ENCODE measurements at regions not wholly inside any gene's neighbourhood (a gene's known extent, or its start where the extent isn't known, plus 50 kb on each side); places are given as distances from the start of the nearest gene placed in this dataset.
"Not testable (repeated sequence)": the region's sequence is repeated elsewhere in the genome, so short reads cannot be mapped to it uniquely, and the experiment has no call there.

DNA sequence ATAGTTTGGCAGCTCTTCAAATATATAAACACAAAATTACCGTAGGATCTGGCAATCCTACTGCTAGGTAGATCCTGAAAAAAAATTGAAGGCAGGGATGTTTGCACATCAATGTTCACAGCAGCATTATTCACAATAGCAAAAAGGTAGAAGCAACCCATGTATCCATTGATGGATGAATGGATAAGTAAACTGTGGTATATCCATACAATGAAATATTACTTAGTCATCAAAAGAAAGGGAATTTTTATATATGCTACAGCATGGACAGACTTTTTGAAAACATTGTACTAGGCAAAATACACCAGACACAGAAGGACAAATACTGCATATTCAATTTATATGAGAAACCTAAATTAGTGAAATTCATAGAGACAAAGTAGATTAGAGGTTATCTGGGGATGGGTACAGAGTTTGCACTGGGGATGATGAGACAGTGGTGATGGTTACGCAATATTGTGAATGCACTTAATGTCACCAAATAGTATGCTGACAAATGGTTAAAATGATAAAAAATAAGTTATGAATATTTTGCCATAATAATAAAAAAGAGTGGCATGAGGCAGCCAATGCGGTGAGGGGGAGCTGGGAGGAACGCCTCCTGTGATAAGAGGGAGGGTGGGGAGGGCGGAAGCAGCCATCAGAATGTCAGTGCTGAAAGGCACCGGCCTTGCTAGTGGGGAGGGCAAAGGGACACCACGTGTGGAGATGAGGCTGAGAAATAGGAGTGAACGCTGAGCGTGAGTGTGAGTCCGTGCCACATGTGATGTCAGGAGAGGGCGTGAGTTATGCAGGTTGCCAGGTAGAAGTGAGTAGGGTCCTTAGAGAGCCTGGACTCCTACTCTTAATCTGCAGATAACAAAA, 386.1 kb upstream of the PODXL start:
- Histone ChIP-seq H3K9me3 (no peaks in the 10 kb centered on the region), H3K27ac (no peak overlapping the region), H3K4me1 (peaks cover 0 to 8% (median 0%) of the 10 kb centered on the region in 4 donors), H3K4me3 (no peak overlapping the region), H3K27me3 (peaks cover 0 to 13% of the 10 kb centered on the region in 2 donors), H3K36me3 (no peaks in the 10 kb centered on the region)
- intact Hi-C loops (cut with DNase I), result loop anchor here in 1 of 2 donors (10.0 kb wide), 2 partner anchors 312 to 642 kb away; no protein-coding TSS in a partner anchor
- WGBS (ENCODE audit: insufficient coverage, low coverage, low lambda C conversion rate, missing lambda C conversion rate), result 70% methylated on average over 11 of the region's 11 CpGs
- no peak for DNase-seq
- TF ChIP-seq CTCF (IDR thresholded peaks at IDR 0.05) (no peak), POLR2A (IDR thresholded peaks at IDR 0.05) (no peak)
- ATAC-seq, result no peak

DNA sequence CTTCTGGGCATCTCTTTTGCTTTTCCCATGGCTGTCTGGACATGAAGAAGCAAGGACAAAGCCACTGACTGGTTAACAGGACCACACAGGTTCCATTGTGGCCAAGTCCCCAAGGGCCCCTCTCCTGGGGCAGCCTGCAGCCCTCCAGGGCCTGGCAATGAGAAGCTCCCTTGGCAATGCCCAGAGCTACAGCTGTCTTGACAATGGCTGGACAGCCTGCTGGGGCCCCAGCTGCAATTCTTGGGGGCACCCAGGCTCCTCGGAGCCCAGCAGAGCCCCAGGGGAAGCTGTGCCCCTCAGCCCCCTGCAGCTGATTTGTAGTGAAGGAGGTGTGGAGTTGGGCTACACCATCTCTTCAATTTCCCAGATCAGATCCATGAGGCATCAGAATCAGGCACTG, 384.9 kb upstream of the PODXL start:
- Histone ChIP-seq H3K27me3 (peaks cover 0 to 13% of the 10 kb centered on the region in 2 donors), H3K4me3 (no peak overlapping the region), H3K4me1 (peaks cover 0 to 8% (median 0%) of the 10 kb centered on the region in 4 donors), H3K27ac (no peak overlapping the region), H3K9me3 (no peaks in the 10 kb centered on the region), H3K36me3 (no peaks in the 10 kb centered on the region)
- no CpG with 5 or more reads among the region's 1 CpG for WGBS (ENCODE audit: insufficient coverage, low coverage, low lambda C conversion rate, missing lambda C conversion rate)
- intact Hi-C loops (cut with DNase I), result loop anchor here in 1 of 2 donors (10.0 kb wide), 2 partner anchors 314 to 644 kb away; no protein-coding TSS in a partner anchor
- TF ChIP-seq POLR2A (IDR thresholded peaks at IDR 0.05), result no peak
- TF ChIP-seq CTCF (IDR thresholded peaks at IDR 0.05), result no peak
- no peak for DNase-seq
- no peak for ATAC-seq

- no peak for ATAC-seq
- WGBS (ENCODE audit: insufficient coverage, low coverage, low lambda C conversion rate, missing lambda C conversion rate), result 60% methylated on average over 4 of the region's 4 CpGs
- TF ChIP-seq POLR2A (IDR thresholded peaks at IDR 0.05) (no peak), CTCF (IDR thresholded peaks at IDR 0.05) (no peak)
Measured at GRCh38 chr7:131940621-131941165, 384.3 kb upstream of the PODXL start.

DNA sequence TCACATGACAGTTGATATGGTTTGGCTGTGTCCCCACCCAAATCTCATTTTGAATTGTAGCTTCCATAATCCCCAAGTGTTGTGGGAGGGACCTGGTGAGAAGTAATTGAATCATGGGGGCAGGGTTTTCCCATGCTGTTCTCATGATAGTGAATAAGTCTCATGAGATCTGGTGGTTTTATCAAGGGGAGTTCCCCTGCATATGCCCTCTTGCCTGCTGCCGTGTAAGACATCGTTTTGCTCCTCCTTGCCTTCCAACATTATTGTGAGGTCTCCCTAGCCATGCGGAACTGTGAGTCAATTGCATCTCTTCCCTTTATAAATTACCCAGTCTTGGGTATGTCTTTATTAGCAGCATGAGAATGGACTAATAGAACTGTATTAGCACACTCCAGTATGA, 382.4 kb upstream of the PODXL start:
- WGBS (ENCODE audit: insufficient coverage, low coverage, low lambda C conversion rate, missing lambda C conversion rate), result 77% methylated on average over 3 of the region's 3 CpGs
- H3K4me1 ChIP-seq; H3K36me3 ChIP-seq; H3K9me3 ChIP-seq; DNase-seq; ATAC-seq; H3K27me3 ChIP-seq; H3K4me3 ChIP-seq; intact Hi-C loops (cut with DNase I); H3K27ac ChIP-seq: not testable (repeated sequence)

More at GRCh38 chr7:131940621-131941165, 384.3 kb upstream of the PODXL start:
- DNase-seq, result no peak
- H3K4me3 ChIP-seq, result no peak overlapping the region
- intact Hi-C loops (cut with DNase I), result loop anchor here in 1 of 2 donors (10.0 kb wide), 2 partner anchors 314 to 644 kb away; no protein-coding TSS in a partner anchor
- H3K27me3 ChIP-seq, result peaks cover 0 to 11% of the 10 kb centered on the region in 2 donors
- no peaks in the 10 kb centered on the region for H3K36me3 ChIP-seq
- H3K4me1 ChIP-seq, result peaks cover 0 to 6% (median 0%) of the 10 kb centered on the region in 4 donors
- no peaks in the 10 kb centered on the region for H3K9me3 ChIP-seq
- H3K27ac ChIP-seq, result no peak overlapping the region

DNA sequence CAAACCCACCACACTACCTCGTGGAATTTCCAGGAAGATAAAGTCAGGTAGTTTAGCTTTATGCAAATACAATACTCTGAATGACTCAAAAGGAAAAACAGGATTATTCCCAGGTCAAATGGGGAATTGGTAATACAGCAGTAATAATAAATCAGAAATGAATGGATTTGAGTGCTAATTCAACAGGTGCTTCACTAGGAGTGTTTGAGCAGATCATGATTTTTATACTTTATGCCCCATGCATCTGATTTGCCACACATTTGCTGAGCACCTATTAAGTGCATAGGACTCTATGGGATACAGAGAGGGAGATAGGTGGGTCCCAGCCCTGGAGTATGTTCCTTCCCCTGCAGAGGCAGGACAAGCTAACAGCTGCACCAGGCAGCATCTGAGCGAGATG, 381.4 kb upstream of the PODXL start:
- Histone ChIP-seq H3K4me1 (no peaks in the 10 kb centered on the region), H3K4me3 (no peak overlapping the region), H3K36me3 (no peaks in the 10 kb centered on the region), H3K27me3 (no peaks in the 10 kb centered on the region), H3K27ac (no peak overlapping the region), H3K9me3 (no peaks in the 10 kb centered on the region)
- ATAC-seq, result no peak
- intact Hi-C loops (cut with DNase I), result no loop called here
- TF ChIP-seq POLR2A (IDR thresholded peaks at IDR 0.05) (no peak), CTCF (IDR thresholded peaks at IDR 0.05) (no peak)
- WGBS (ENCODE audit: insufficient coverage, low coverage, low lambda C conversion rate, missing lambda C conversion rate), result 50% methylated on average over 1 of the region's 2 CpGs
- no peak for DNase-seq

All from right lobe of liver (tissue), 6 donors.